Keratinocyte (primary cell): ENCODE measurements at regions not wholly inside any gene's neighbourhood (a gene's known extent, or its start where the extent isn't known, plus 50 kb on each side); places are given as distances from the start of the nearest gene placed in this dataset.

Source experiments
- EZH2 ChIP-seq: IDR thresholded peaks from one replicate; pipeline ENCODE4 v1.6.1; 2012; ENCODE audit warnings: inconsistent platforms, mild to moderate bottlenecking, low read length, moderate library complexity
- TF ChIP-seq, protein P1 (sequence below), 3 experiments: IDR thresholded peaks in 1 of 3; conservative IDR thresholded peaks in 1 of 3; optimal IDR thresholded peaks in 1 of 3; 2 replicates in 2 of 3; 3 replicates in 1 of 3; pipeline versions ENCODE3 to v1.5.1; 2011; ENCODE audit warnings: low read length in 3 of 3, mild to moderate bottlenecking in 3 of 3, moderate library complexity in 2 of 3, control low read depth in 1 of 3, inconsistent platforms in 1 of 3; ENCODE audit not compliant: insufficient read depth in 2 of 3; ENCODE audit errors: extremely low read depth in 1 of 3

DNA sequence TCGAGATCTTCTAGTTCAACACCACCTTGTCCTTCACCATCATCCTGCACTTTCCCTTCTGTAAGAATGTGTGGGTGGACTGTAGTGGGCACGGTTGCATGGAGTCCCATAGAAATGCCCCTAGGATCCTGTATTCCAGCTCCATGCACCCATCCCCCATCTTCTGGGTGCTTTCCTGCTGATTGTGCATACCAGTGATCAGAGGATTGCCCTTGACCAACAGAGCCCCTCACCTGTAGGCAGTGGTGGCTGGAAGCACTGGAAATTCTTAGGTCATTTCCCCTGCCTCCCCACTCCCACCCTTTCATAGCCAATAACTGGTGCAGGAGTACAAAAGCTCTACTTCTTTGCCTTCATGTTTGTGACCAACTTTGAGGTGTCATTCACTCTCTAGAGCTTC lies 213.4 kb upstream of the ARSJ start:
- TF ChIP-seq, protein P1, sequence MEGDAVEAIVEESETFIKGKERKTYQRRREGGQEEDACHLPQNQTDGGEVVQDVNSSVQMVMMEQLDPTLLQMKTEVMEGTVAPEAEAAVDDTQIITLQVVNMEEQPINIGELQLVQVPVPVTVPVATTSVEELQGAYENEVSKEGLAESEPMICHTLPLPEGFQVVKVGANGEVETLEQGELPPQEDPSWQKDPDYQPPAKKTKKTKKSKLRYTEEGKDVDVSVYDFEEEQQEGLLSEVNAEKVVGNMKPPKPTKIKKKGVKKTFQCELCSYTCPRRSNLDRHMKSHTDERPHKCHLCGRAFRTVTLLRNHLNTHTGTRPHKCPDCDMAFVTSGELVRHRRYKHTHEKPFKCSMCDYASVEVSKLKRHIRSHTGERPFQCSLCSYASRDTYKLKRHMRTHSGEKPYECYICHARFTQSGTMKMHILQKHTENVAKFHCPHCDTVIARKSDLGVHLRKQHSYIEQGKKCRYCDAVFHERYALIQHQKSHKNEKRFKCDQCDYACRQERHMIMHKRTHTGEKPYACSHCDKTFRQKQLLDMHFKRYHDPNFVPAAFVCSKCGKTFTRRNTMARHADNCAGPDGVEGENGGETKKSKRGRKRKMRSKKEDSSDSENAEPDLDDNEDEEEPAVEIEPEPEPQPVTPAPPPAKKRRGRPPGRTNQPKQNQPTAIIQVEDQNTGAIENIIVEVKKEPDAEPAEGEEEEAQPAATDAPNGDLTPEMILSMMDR (optimal IDR thresholded peaks at IDR 0.05 in 1 of 3, IDR thresholded peaks at IDR 0.05 in 1 of 3, conservative IDR thresholded peaks at IDR 0.05 in 1 of 3; ENCODE audit: extremely low read depth in 1 of 3, insufficient read depth in 2 of 3, low read length in 3 of 3): no peak
- no peak for TF ChIP-seq EZH2
